HUES64 (cell line): ENCODE measurements at regions not wholly inside any gene's neighbourhood (a gene's known extent, or its start where the extent isn't known, plus 50 kb on each side); places are given as distances from the start of the nearest gene placed in this dataset.

Source experiments
- H3K27ac ChIP-seq: 2 replicates; pipeline ENCODE4 v1.7.0; 2013; ENCODE audit warnings: low read depth, low read length, inconsistent platforms
- H3K27me3 ChIP-seq: 2 replicates; pipeline ENCODE4 v1.6.1; 2013; ENCODE audit warnings: mild to moderate bottlenecking, low read length; ENCODE audit not compliant: insufficient read depth
- H3K36me3 ChIP-seq: 2 replicates; pipeline ENCODE4 v1.6.1; 2013; ENCODE audit warnings: mild to moderate bottlenecking, low read length; ENCODE audit not compliant: insufficient read depth
- H3K4me1 ChIP-seq: 2 replicates; pipeline ENCODE4 v1.6.1; 2013; ENCODE audit warnings: mild to moderate bottlenecking, low read length, moderate library complexity; ENCODE audit not compliant: insufficient read depth
- H3K4me3 ChIP-seq: 2 replicates; pipeline ENCODE4 v1.5.1; 2013; ENCODE audit warnings: mild to moderate bottlenecking, low read length, moderate library complexity
- H3K9ac ChIP-seq: 2 replicates; pipeline ENCODE4 v1.6.1; 2013; ENCODE audit warnings: mild to moderate bottlenecking, low read depth, low read length
- H3K9me3 ChIP-seq: 2 replicates; pipeline ENCODE4 v1.6.1; 2013; ENCODE audit warnings: low read depth, low read length; ENCODE audit not compliant: insufficient read depth
- WGBS: fragments of 150-250, 120-280 bp; methylation state at CpG from one replicate; pipeline ENCODE4 v1.1.7; 2013; ENCODE audit warnings: missing lambda C conversion rate; 5-methylcytosine and 5-hydroxymethylcytosine counted together

- no peak overlapping the region for H3K4me3 ChIP-seq
- H3K36me3 ChIP-seq, result no peaks in the 10 kb centered on the region
- H3K27ac ChIP-seq, result no peak overlapping the region
- H3K9me3 ChIP-seq, result no peaks in the 10 kb centered on the region
- H3K4me1 ChIP-seq, result no peaks in the 10 kb centered on the region
- 98% methylated on average over 1 of the region's 1 CpG for WGBS
- no peak overlapping the region for H3K9ac ChIP-seq
- no peaks in the 10 kb centered on the region for H3K27me3 ChIP-seq
Measured at GRCh38 chr15:61571026-61571425, 341.9 kb upstream of the RORA start.

GRCh38 chr15:61564785-61565184, 335.7 kb upstream of the RORA start:
- no peak overlapping the region for H3K4me3 ChIP-seq
- H3K4me1 ChIP-seq, result no peaks in the 10 kb centered on the region
- WGBS, result over 99% methylated on average over 3 of the region's 3 CpGs
- H3K9ac ChIP-seq, result no peak overlapping the region
- H3K9me3 ChIP-seq, result no peaks in the 10 kb centered on the region
- H3K27ac ChIP-seq, result no peak overlapping the region
- H3K36me3 ChIP-seq, result no peaks in the 10 kb centered on the region
- no peaks in the 10 kb centered on the region for H3K27me3 ChIP-seq

- 0 out of 2 replicates have a peak, but pooled peaks cover 9% of the 10 kb centered on the region for H3K4me1 ChIP-seq
- no peaks in the 10 kb centered on the region for H3K36me3 ChIP-seq
- no peaks in the 10 kb centered on the region for H3K27me3 ChIP-seq
- no peaks in the 10 kb centered on the region for H3K9me3 ChIP-seq
- H3K4me3 ChIP-seq, result no peak overlapping the region
- no peak overlapping the region for H3K27ac ChIP-seq
- WGBS, result 95% methylated on average over 5 of the region's 6 CpGs
- no peak overlapping the region for H3K9ac ChIP-seq
Measured at GRCh38 chr15:61558172-61559136, 329.4 kb upstream of the RORA start.

- no peaks in the 10 kb centered on the region for H3K27me3 ChIP-seq
- H3K36me3 ChIP-seq, result no peaks in the 10 kb centered on the region
- H3K9me3 ChIP-seq, result no peaks in the 10 kb centered on the region
- no peak overlapping the region for H3K27ac ChIP-seq
- H3K9ac ChIP-seq, result no peak overlapping the region
- 0 out of 2 replicates have a peak, but pooled peaks cover 9% of the 10 kb centered on the region for H3K4me1 ChIP-seq
- WGBS, result 90% methylated on average over 5 of the region's 5 CpGs
- no peak overlapping the region for H3K4me3 ChIP-seq
Measured at GRCh38 chr15:61556037-61556648, 327.0 kb upstream of the RORA start.

- Histone ChIP-seq H3K9ac (no peak overlapping the region), H3K4me1 (no peaks in the 10 kb centered on the region), H3K27me3 (no peaks in the 10 kb centered on the region), H3K36me3 (no peaks in the 10 kb centered on the region), H3K4me3 (no peak overlapping the region), H3K27ac (no peak overlapping the region), H3K9me3 (no peaks in the 10 kb centered on the region)
- whole genome bisulfite sequencing, result 96% methylated on average over 1 of the region's 1 CpG
Measured at GRCh38 chr15:61549727-61550126, 320.6 kb upstream of the RORA start.

GRCh38 chr15:61545763-61546162, 316.7 kb upstream of the RORA start:
- WGBS, result 89% methylated on average over 5 of the region's 5 CpGs
- Histone ChIP-seq H3K9me3 (no peaks in the 10 kb centered on the region), H3K4me1 (no peaks in the 10 kb centered on the region), H3K27me3 (no peaks in the 10 kb centered on the region), H3K9ac (no peak overlapping the region), H3K36me3 (no peaks in the 10 kb centered on the region), H3K27ac (no peak overlapping the region), H3K4me3 (no peak overlapping the region)

GRCh38 chr15:61541516-61541915, 312.4 kb upstream of the RORA start:
- Histone ChIP-seq H3K4me3 (no peak overlapping the region), H3K9me3 (no peaks in the 10 kb centered on the region), H3K36me3 (no peaks in the 10 kb centered on the region), H3K27ac (no peak overlapping the region), H3K27me3 (no peaks in the 10 kb centered on the region), H3K9ac (no peak overlapping the region), H3K4me1 (no peaks in the 10 kb centered on the region; the same call in 1 of the 2 replicates)
- 86% methylated on average over 1 of the region's 1 CpG for WGBS

GRCh38 chr15:61537337-61537736, 308.2 kb upstream of the RORA start:
- no peaks in the 10 kb centered on the region; the same call in 1 of the 2 replicates for H3K4me1 ChIP-seq
- H3K9ac ChIP-seq, result no peak overlapping the region
- no peak overlapping the region for H3K27ac ChIP-seq
- H3K4me3 ChIP-seq, result no peak overlapping the region
- WGBS, result 51% methylated on average over 3 of the region's 3 CpGs
- no peaks in the 10 kb centered on the region for H3K27me3 ChIP-seq
- no peaks in the 10 kb centered on the region for H3K36me3 ChIP-seq
- no peaks in the 10 kb centered on the region for H3K9me3 ChIP-seq

GRCh38 chr15:61534986-61535385, 305.9 kb upstream of the RORA start:
- H3K27ac ChIP-seq, result no peak overlapping the region
- H3K4me3 ChIP-seq, result no peak overlapping the region
- 89% methylated on average over 3 of the region's 3 CpGs for WGBS
- no peak overlapping the region for H3K9ac ChIP-seq
- H3K9me3 ChIP-seq, result no peaks in the 10 kb centered on the region
- no peaks in the 10 kb centered on the region for H3K27me3 ChIP-seq
- no peaks in the 10 kb centered on the region for H3K36me3 ChIP-seq
- H3K4me1 ChIP-seq, result no peaks in the 10 kb centered on the region; the same call in 1 of the 2 replicates

GRCh38 chr15:61530769-61531168, 301.7 kb upstream of the RORA start:
- Histone ChIP-seq H3K4me1 (peaks cover 15% of the 10 kb centered on the region), H3K4me3 (no peak overlapping the region), H3K36me3 (no peaks in the 10 kb centered on the region), H3K9ac (no peak overlapping the region), H3K9me3 (no peaks in the 10 kb centered on the region), H3K27ac (no peak overlapping the region), H3K27me3 (no peaks in the 10 kb centered on the region)
- WGBS, result 100% methylated on average over 1 of the region's 2 CpGs

GRCh38 chr15:61528581-61528910, 299.4 kb upstream of the RORA start:
- Histone ChIP-seq H3K4me1 (peaks cover 15% of the 10 kb centered on the region), H3K9me3 (no peaks in the 10 kb centered on the region), H3K27ac (peak overlapping the region; percentile 34; the same call in 1 of the 2 replicates), H3K9ac (no peak overlapping the region), H3K4me3 (no peak overlapping the region), H3K36me3 (no peaks in the 10 kb centered on the region), H3K27me3 (no peaks in the 10 kb centered on the region)
- 11% methylated on average over 1 of the region's 2 CpGs for WGBS
